Activated T-cell treated with anti-CD3 and anti-CD28 coated beads, Interleukin-2, amount 50 U/mL, for 4 hours (primary cell): ENCODE measurements at regions not wholly inside any gene's neighbourhood (a gene's known extent, or its start where the extent isn't known, plus 50 kb on each side); places are given as distances from the start of the nearest gene placed in this dataset.

Experiments used
- ATAC-seq, 2 donors: fragments of 200-7000 bp; cut with Tn5 transposase; one replicate each; pipeline ENCODE4 v1.10.0; 2021
- DNase-seq: peaks from one replicate; pipeline ENCODE4 v3.0.0-alpha.2; 2020
- H3K27me3 Mint-ChIP-seq: one replicate; pipeline ENCODE4 v1.8.0; 2021; ENCODE audit warnings: low read depth, mixed read lengths
- H3K36me3 Mint-ChIP-seq: one replicate; pipeline ENCODE4 v1.8.0; 2022; ENCODE audit warnings: mixed read lengths; ENCODE audit not compliant: insufficient read depth
- H3K4me1 Mint-ChIP-seq: one replicate; pipeline ENCODE4 v1.8.0; 2021; ENCODE audit warnings: low read depth, mixed read lengths
- H3K4me3 Mint-ChIP-seq: one replicate; pipeline ENCODE4 v1.8.0; 2021; ENCODE audit warnings: mild to moderate bottlenecking, moderate library complexity, mixed read lengths
- H3K9me3 Mint-ChIP-seq: one replicate; pipeline ENCODE4 v1.8.0; 2021; ENCODE audit warnings: mixed read lengths

DNA sequence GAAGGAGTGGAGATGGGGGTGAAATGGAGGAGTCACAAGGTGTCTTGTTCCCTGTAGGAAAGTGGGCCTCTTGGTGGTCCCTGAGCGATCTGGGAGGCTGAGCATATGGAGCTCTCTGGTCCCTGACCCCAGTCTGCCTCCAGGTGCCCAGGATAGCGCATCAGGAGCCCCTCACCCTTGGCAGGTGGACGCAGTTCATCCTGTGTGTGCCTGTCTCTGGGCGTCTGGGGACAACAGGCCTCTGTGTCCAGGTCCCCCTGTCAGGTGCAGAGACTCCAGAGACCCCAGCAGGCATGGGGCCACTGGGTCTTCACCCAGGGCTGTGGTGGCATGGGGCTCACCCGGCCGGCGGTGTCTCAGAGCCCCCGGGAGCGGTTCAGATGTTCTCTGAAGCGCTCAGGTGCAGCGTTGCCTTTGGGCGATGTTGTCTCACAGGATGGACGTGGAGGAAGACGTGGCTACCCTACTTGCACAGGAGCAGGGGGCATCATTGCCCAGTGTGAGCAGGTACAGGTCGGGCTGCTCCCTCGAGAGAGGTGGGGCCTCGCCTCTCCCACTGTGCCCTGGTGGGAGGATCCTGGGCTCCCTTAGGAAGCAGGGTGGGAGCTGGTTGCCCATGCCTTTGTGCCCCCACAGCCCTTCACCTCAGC is 58.1 kb upstream of the TPM4 start:
- H3K4me3 Mint-ChIP-seq: no peak overlapping the region
- DNase-seq (no peak), ATAC-seq (no peak)
- H3K4me1 Mint-ChIP-seq: no peaks in the 10 kb centered on the region
- H3K9me3 Mint-ChIP-seq: no peaks in the 10 kb centered on the region
- H3K27me3 Mint-ChIP-seq: no peaks in the 10 kb centered on the region
- no peaks in the 10 kb centered on the region for H3K36me3 Mint-ChIP-seq

DNA sequence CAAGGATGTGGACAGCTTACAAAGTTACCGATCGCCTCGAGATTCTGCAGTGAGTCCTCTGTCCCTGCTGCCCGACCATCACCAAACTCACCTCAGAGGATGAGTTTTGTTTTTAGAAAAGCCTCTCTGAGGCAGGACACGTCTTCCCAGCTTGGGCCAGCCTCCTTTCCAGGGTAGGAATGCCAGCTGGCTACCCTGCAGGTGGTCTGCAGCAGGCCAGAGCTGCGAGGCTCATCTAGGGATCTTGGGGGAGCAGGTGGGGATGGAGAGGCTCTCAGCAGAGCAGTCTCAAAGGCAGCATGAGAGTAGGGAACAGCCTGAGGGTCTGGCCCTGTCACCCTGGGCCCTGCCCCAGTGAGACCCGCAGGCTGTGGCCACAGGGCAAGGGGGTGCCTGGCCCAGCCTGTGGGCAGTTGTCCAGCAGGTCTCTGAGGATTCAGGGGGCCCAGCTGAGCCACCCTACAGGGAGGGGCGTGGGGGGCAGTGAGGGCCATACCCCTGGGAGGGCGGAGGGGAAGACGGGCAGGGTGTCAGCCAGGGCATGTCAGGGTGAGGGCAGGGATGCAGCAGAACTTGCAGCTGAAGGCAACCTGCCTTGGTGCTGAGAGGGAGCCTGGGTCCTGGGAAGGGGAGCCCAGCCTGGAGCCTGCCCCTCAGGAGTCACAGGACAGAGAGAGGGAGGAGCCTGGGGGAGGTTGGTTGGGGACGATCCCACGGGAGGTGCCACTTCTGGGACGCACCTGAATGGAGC is 57.3 kb upstream of the TPM4 start:
- H3K4me3 Mint-ChIP-seq: no peak overlapping the region
- no peak for DNase-seq

DNA sequence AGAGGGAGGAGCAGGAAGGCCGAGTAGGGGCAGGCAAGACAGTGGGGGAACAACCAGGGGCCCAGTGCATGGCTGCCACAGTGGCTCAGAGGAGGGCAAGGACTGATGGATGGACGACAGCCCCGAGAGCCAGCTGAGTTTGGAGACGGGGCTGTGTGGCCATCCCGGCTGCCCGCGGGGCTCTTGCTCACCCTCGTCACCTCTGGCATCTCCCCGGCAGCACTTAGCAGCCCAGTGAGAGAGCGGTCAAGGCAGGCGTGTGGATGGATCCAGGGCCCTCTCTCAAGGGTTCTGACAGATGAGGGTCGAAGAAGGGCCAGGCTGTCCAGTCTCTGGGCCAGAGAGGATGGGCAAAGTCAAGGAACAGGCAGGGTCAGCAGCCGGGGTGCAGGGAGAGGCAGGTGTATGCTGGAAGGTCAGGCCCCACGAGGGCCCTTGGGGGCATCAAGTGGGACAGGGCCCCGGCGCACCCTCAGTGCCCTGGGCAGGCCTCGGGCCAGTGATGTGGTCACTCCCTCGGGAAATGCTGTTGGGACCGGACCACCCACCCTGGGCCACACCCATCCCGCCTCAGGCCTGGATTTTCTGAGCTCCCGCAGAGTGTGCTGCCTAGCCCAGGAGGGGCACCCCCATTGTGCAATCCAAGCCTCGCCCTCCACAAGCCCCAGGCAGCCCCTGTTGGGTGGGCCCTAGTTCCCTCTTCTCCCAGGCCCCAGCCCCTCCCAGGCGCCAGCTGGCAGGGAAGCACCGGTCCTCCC is 56.4 kb upstream of the TPM4 start:
- DNase-seq: no peak
- no peak for ATAC-seq
- Mint-ChIP-seq H3K9me3 (no peaks in the 10 kb centered on the region), H3K27me3 (no peaks in the 10 kb centered on the region), H3K4me3 (no peak overlapping the region), H3K4me1 (no peaks in the 10 kb centered on the region), H3K36me3 (no peaks in the 10 kb centered on the region)

More for the DNA sequence above, 57.3 kb upstream of the TPM4 start:
- H3K9me3 Mint-ChIP-seq: no peaks in the 10 kb centered on the region
- ATAC-seq: no peak
- H3K36me3 Mint-ChIP-seq: no peaks in the 10 kb centered on the region
- H3K4me1 Mint-ChIP-seq: no peaks in the 10 kb centered on the region
- no peaks in the 10 kb centered on the region for H3K27me3 Mint-ChIP-seq

- no peak for DNase-seq
- Mint-ChIP-seq H3K36me3 (no peaks in the 10 kb centered on the region), H3K4me1 (no peaks in the 10 kb centered on the region), H3K27me3 (no peaks in the 10 kb centered on the region), H3K4me3 (no peak overlapping the region), H3K9me3 (no peaks in the 10 kb centered on the region)
- ATAC-seq: no peak
Observed at GRCh38 chr19:16021796-16022195, 54.5 kb upstream of the TPM4 start.

DNA sequence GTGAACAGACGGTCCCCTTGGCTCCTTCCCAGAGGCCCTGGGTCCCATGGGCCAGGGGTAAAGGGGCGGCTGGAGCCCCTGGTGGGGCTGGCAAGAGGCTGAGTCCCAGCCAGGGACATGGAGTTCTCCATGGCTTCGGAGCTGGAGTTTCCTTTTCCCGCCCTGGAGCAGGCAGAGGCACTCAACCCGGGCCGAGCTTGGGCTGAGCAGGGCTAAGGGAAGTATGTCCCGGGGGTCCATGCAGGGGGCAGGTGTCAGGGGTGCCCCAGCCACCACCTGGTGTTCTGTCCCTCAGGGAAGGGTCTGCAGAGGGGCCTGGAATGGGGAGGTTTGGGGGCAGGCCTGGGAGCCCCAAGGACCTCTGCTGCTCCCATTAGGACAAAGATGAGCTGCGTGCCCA is 54.0 kb upstream of the TPM4 start:
- Mint-ChIP-seq H3K4me1 (no peaks in the 10 kb centered on the region), H3K9me3 (no peaks in the 10 kb centered on the region), H3K27me3 (no peaks in the 10 kb centered on the region), H3K4me3 (no peak overlapping the region), H3K36me3 (no peaks in the 10 kb centered on the region)
- ATAC-seq (no peak), DNase-seq (no peak)

GRCh38 chr19:16022681-16023080 is 53.6 kb upstream of the TPM4 start:
- H3K4me3 Mint-ChIP-seq: no peak overlapping the region
- no peak for DNase-seq
- H3K4me1 Mint-ChIP-seq: no peaks in the 10 kb centered on the region
- H3K27me3 Mint-ChIP-seq: no peaks in the 10 kb centered on the region
- no peaks in the 10 kb centered on the region for H3K9me3 Mint-ChIP-seq
- ATAC-seq: no peak
- no peaks in the 10 kb centered on the region for H3K36me3 Mint-ChIP-seq

GRCh38 chr19:16023146-16023915 is 53.0 kb upstream of the TPM4 start:
- Mint-ChIP-seq H3K27me3 (no peaks in the 10 kb centered on the region), H3K4me1 (no peaks in the 10 kb centered on the region), H3K9me3 (no peaks in the 10 kb centered on the region), H3K36me3 (no peaks in the 10 kb centered on the region), H3K4me3 (no peak overlapping the region)
- DNase-seq (no peak), ATAC-seq (no peak)

DNA sequence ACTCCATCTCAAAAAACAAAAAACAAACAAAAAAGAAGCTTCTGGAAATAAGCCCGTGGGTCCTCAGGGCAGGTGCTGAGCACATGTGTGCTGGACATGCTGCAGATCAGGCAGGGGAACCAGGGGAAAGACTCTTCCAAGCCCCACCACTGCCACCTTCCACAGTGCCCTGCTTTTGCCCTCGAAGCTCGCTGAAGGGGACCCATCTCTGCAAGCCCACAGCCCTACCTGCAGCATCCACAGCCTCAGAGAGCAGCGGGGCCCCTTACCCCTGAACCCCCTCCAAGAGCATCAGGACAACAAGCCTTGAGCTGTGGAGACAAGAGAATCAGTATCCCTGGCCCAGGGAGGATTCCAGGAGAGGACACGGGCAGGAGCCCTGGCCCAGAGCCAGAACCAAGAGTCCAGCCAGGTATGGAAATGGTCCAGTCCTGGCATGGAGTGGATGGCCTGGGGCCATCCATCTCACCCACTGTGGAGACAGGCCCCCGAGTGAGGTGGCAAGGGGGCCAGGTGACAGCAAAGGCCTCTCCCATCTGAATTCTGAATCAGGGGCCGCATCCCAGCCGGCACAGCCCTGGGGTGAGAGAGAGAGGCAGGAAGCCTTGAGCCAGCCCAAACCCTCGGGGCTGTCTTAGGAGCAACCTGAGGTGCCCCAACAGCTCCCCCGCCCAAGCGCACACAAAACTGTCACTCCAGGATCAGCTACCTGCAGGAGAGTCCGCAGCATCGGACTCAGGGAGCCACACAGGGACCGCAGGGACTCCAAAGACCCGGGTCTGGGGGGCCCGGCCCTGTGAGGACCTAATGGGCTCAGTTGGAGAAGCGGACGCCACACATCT is 51.8 kb upstream of the TPM4 start:
- Mint-ChIP-seq H3K9me3 (no peaks in the 10 kb centered on the region), H3K4me3 (no peak overlapping the region), H3K36me3 (no peaks in the 10 kb centered on the region), H3K27me3 (no peaks in the 10 kb centered on the region), H3K4me1 (no peaks in the 10 kb centered on the region)
- ATAC-seq (no peak), DNase-seq (no peak)

- ATAC-seq: peak in 1 of 2 donors; percentile 30
- Mint-ChIP-seq H3K9me3 (no peaks in the 10 kb centered on the region), H3K4me1 (no peaks in the 10 kb centered on the region), H3K36me3 (no peaks in the 10 kb centered on the region), H3K4me3 (no peak overlapping the region), H3K27me3 (no peaks in the 10 kb centered on the region)
- no peak for DNase-seq
Observed at GRCh38 chr19:16025108-16026101, 50.9 kb upstream of the TPM4 start.

GRCh38 chr19:16026131-16026530 is 50.2 kb upstream of the TPM4 start:
- H3K9me3 Mint-ChIP-seq: no peaks in the 10 kb centered on the region
- H3K27me3 Mint-ChIP-seq: no peaks in the 10 kb centered on the region
- no peaks in the 10 kb centered on the region for H3K4me1 Mint-ChIP-seq
- H3K36me3 Mint-ChIP-seq: no peaks in the 10 kb centered on the region
- no peak overlapping the region for H3K4me3 Mint-ChIP-seq
- DNase-seq (no peak), ATAC-seq (no peak)
